Hepatocyte (in vitro differentiated cells): ENCODE measurements at regions not wholly inside any gene's neighbourhood (a gene's known extent, or its start where the extent isn't known, plus 50 kb on each side); places are given as distances from the start of the nearest gene placed in this dataset.

Source experiments
- CTCF ChIP-seq: fragments of 200-600 bp; sonication (generic); IDR thresholded peaks from 2 replicates; pipeline ENCODE4 v1.5.1; 2016; ENCODE audit warnings: antibody characterized with exemption, mild to moderate bottlenecking; ENCODE audit not compliant: poor library complexity
- EZH2 ChIP-seq: fragments of 200-600 bp; sonication (generic); IDR thresholded peaks from 2 replicates; pipeline ENCODE4 v1.6.1; 2016; ENCODE audit warnings: antibody characterized with exemption, mild to moderate bottlenecking, borderline replicate concordance
- EZH2phosphoT487 ChIP-seq: fragments of 200-600 bp; sonication (generic); IDR thresholded peaks from one replicate; pipeline ENCODE4 v1.6.1; 2018; ENCODE audit warnings: antibody characterized with exemption, mild to moderate bottlenecking, low read depth, moderate library complexity; ENCODE audit not compliant: unreplicated experiment, severe bottlenecking

- TF ChIP-seq CTCF (no peak), EZH2 (no peak), EZH2phosphoT487 (no peak)
Observed at GRCh38 chr12:124433147-124433874, 134.1 kb downstream of the NCOR2 start.
